DOHH2 (cell line): ENCODE measurements at regions not wholly inside any gene's neighbourhood (a gene's known extent, or its start where the extent isn't known, plus 50 kb on each side); places are given as distances from the start of the nearest gene placed in this dataset.

Source experiments
- H3F3A ChIP-seq: fragments of 200-600 bp; sonication (generic), shearing (Covaris generic); 2 replicates; pipeline ENCODE4 v1.6.0; 2016; ENCODE audit warnings: antibody characterized with exemption, mild to moderate bottlenecking; ENCODE audit not compliant: control insufficient read depth, insufficient read depth
- H3K27ac ChIP-seq: fragments of 200-600 bp; sonication (generic); 2 replicates; pipeline ENCODE4 v1.5.1; 2014; ENCODE audit warnings: low read depth, mild to moderate bottlenecking, low read length, moderate library complexity
- H3K27me3 ChIP-seq: fragments of 200-600 bp; sonication (generic); 2 replicates; pipeline ENCODE4 v1.6.1; 2014; ENCODE audit warnings: mild to moderate bottlenecking, low read length, mixed read lengths; ENCODE audit not compliant: control insufficient read depth
- H3K36me3 ChIP-seq: fragments of 200-600 bp; sonication (generic); 2 replicates; pipeline ENCODE4 v1.6.1; 2014; ENCODE audit warnings: mild to moderate bottlenecking, low read length, moderate library complexity, mixed read lengths; ENCODE audit not compliant: control insufficient read depth
- H3K4me1 ChIP-seq: fragments of 200-600 bp; sonication (generic); 2 replicates; pipeline ENCODE4 v1.6.1; 2014; ENCODE audit warnings: mild to moderate bottlenecking, low read length, mixed read lengths; ENCODE audit not compliant: control insufficient read depth
- H3K4me2 ChIP-seq: fragments of 200-600 bp; sonication (generic); 2 replicates; pipeline ENCODE4 v1.6.0; 2014; ENCODE audit warnings: mild to moderate bottlenecking, low read length, moderate library complexity
- H3K4me3 ChIP-seq: fragments of 200-600 bp; sonication (generic); 2 replicates; pipeline ENCODE4 v1.5.1; 2014; ENCODE audit warnings: mild to moderate bottlenecking, low read length, mixed read lengths
- H3K79me2 ChIP-seq: fragments of 200-600 bp; sonication (generic); 2 replicates; pipeline ENCODE4 v1.6.1; 2014; ENCODE audit warnings: mild to moderate bottlenecking, low read length, mixed read lengths; ENCODE audit not compliant: control insufficient read depth
- H3K9me2 ChIP-seq: fragments of 200-600 bp; sonication (generic); replicated peaks from 2 replicates; pipeline ENCODE4 v1.6.1; 2014; ENCODE audit warnings: mild to moderate bottlenecking, low read length, mixed read lengths; ENCODE audit not compliant: control insufficient read depth
- H3K9me3 ChIP-seq: fragments of 200-600 bp; sonication (generic); 2 replicates; pipeline ENCODE4 v1.6.1; 2014; ENCODE audit warnings: antibody characterized with exemption, low read length, mixed read lengths; ENCODE audit not compliant: control insufficient read depth, insufficient read depth
- H4K20me1 ChIP-seq: fragments of 200-600 bp; sonication (generic); 2 replicates; pipeline ENCODE4 v1.6.0; 2014; ENCODE audit warnings: low read depth, mild to moderate bottlenecking, antibody characterized with exemption, low read length, moderate library complexity; ENCODE audit not compliant: control insufficient read depth, insufficient read depth
- CTCF ChIP-seq: fragments of 200-600 bp; sonication (generic); IDR thresholded peaks from one replicate; pipeline ENCODE4 v1.5.1; 2014; ENCODE audit warnings: antibody characterized with exemption, mild to moderate bottlenecking, low read depth, low read length; ENCODE audit not compliant: poor library complexity, severe bottlenecking
- EZH2phosphoT487 ChIP-seq: fragments of 200-600 bp; sonication (generic); IDR thresholded peaks from 2 replicates; pipeline ENCODE4 v1.6.1; 2017; ENCODE audit warnings: borderline replicate concordance, mild to moderate bottlenecking, antibody characterized with exemption, low read length, moderate library complexity, mixed read lengths

GRCh38 chr16:52022177-52022576, 524.8 kb downstream of the TOX3 start:
- H3K79me2 ChIP-seq = no peaks in the 10 kb centered on the region
- no peaks in the 10 kb centered on the region for H3K9me2 ChIP-seq
- no peaks in the 10 kb centered on the region for H3K27me3 ChIP-seq
- H3K4me1 ChIP-seq = no peaks in the 10 kb centered on the region
- H4K20me1 ChIP-seq = no peaks in the 10 kb centered on the region
- H3K27ac ChIP-seq = no peak overlapping the region
- H3K36me3 ChIP-seq = no peaks in the 10 kb centered on the region
- H3K9me3 ChIP-seq = no peaks in the 10 kb centered on the region
- TF ChIP-seq EZH2phosphoT487 (no peak), CTCF (no peak)
- H3F3A ChIP-seq = no peaks in the 10 kb centered on the region
- H3K4me3 ChIP-seq = no peak overlapping the region
- H3K4me2 ChIP-seq = no peak overlapping the region

- no peak for TF ChIP-seq EZH2phosphoT487
- no peak for TF ChIP-seq CTCF
- H3K9me2 ChIP-seq = no peaks in the 10 kb centered on the region
- H3F3A ChIP-seq = no peaks in the 10 kb centered on the region
- H3K36me3 ChIP-seq = no peaks in the 10 kb centered on the region
- no peaks in the 10 kb centered on the region for H3K79me2 ChIP-seq
- H4K20me1 ChIP-seq = no peaks in the 10 kb centered on the region
- H3K4me3 ChIP-seq = no peak overlapping the region
- peaks cover 5% of the 10 kb centered on the region; the same call in 1 of the 2 replicates for H3K9me3 ChIP-seq
- H3K27ac ChIP-seq = no peak overlapping the region
- no peaks in the 10 kb centered on the region for H3K27me3 ChIP-seq
- H3K4me1 ChIP-seq = no peaks in the 10 kb centered on the region
- H3K4me2 ChIP-seq = no peak overlapping the region
Observed at GRCh38 chr16:52016387-52016786, 530.6 kb downstream of the TOX3 start.

- Histone ChIP-seq H3K27me3 (no peaks in the 10 kb centered on the region), H3K9me2 (no peaks in the 10 kb centered on the region), H4K20me1 (no peaks in the 10 kb centered on the region), H3K4me2 (no peak overlapping the region), H3K36me3 (no peaks in the 10 kb centered on the region), H3K9me3 (no peaks in the 10 kb centered on the region), H3K27ac (no peak overlapping the region), H3K79me2 (no peaks in the 10 kb centered on the region), H3K4me3 (no peak overlapping the region), H3K4me1 (no peaks in the 10 kb centered on the region), H3F3A (no peaks in the 10 kb centered on the region)
- TF ChIP-seq EZH2phosphoT487 = no peak
- TF ChIP-seq CTCF = no peak
Observed at GRCh38 chr16:52005551-52005950, 541.4 kb downstream of the TOX3 start.

GRCh38 chr16:52004343-52004742, 542.6 kb downstream of the TOX3 start:
- Histone ChIP-seq H3K79me2 (no peaks in the 10 kb centered on the region), H3K9me3 (no peaks in the 10 kb centered on the region), H3K27me3 (no peaks in the 10 kb centered on the region), H3K4me1 (no peaks in the 10 kb centered on the region), H4K20me1 (no peaks in the 10 kb centered on the region), H3K4me2 (no peak overlapping the region), H3K27ac (no peak overlapping the region), H3K36me3 (no peaks in the 10 kb centered on the region), H3K9me2 (no peaks in the 10 kb centered on the region), H3K4me3 (no peak overlapping the region), H3F3A (no peaks in the 10 kb centered on the region)
- no peak for TF ChIP-seq CTCF
- no peak for TF ChIP-seq EZH2phosphoT487
